Umbilical cord (tissue), 1 donor: ENCODE measurements at regions not wholly inside any gene's neighbourhood (a gene's known extent, or its start where the extent isn't known, plus 50 kb on each side); places are given as distances from the start of the nearest gene placed in this dataset.
"Not testable (repeated sequence)": the region's sequence is repeated elsewhere in the genome, so short reads cannot be mapped to it uniquely, and the experiment has no call there.

ENCODE experiments used
- DNase-seq: peaks from one replicate; pipeline ENCODE4 v3.0.0-alpha.2; 2015; ENCODE audit warnings: low spot score

DNA sequence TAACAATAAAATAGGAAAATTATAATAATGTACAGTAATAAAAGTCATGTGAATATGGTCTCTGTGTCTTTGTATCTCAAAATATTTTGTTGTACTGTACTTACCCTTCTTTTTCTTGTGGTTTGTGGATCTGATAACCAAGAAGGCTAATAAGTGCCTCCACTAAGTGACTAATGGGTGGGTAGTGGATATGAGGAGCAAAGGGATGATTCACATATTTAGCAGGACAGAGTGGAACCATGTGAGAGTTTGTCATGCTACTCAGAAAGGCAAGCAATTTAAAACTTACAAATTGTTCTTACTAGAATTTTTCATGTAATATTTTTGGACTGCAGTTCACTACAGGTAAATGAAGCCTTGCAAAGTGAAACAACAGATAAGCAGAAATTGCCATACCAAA is 1241.2 kb upstream of the CDH2 start:
- DNase-seq: no peak

DNA sequence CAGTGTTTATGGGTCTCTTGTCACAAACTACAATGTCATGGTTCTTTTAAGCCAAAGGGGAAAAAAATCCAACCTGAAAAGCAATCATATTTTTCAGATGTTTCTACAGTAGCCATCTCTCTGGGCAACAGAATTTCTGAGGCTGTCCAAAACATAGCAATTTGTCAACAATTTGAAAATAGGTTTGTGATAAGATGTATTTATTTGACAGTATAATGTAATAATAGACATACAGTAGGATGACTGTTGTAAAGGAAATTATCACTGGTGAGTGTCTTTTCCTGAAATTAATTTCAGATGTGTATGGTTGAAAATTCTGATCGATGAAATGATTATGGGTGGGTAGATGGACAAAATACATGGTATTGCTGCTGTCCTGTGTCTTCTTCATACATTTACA is 1230.1 kb upstream of the CDH2 start:
- no peak for DNase-seq

DNA sequence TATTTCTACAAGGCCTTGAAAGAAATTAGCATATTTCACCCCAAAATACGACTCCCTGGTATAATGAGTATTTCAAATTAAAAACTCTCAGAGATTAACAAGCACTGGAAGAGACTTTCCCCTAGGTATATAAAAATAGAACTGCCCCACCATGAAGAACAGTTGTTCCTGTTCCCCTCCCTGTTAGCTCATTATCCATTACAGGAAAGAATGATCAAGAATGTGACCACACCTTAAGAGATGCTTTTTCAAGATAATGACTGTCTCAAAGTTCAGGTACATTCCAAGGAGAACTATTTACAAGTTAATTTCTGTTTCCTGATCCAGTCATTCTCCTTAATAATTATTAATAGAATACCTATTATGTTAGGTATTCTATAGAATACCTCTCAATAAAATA is 1220.6 kb upstream of the CDH2 start:
- DNase-seq: no peak

GRCh38 chr18:29383311-29384273 is 1206.7 kb upstream of the CDH2 start:
- no peak for DNase-seq

DNA sequence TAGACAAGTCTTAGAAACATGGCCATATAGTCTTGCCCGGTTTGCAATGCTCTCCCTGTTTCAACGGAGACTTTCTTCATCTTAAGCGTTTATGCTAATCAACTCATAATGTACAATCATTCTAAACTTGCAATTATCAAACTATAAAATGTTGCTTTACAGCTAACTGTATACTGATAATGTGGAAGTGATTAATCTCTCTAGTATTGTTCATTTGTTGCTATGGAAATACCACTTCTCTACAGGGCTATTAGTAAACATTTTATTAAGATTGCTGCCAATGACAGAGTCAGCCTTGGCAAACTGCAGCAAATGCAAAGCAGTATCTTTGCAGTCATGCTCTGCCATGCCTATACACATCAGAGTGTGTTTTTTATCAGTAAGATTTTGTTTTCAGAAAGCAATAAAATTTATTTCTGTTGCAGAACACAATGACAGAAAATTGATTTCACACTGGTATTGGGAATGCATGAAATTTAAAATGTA is 1201.8 kb upstream of the CDH2 start:
- no peak for DNase-seq

- no peak for DNase-seq
Observed at GRCh38 chr18:29377346-29377745, 1200.4 kb upstream of the CDH2 start.

- no peak for DNase-seq
Observed at GRCh38 chr18:29373000-29373399, 1196.1 kb upstream of the CDH2 start.

DNA sequence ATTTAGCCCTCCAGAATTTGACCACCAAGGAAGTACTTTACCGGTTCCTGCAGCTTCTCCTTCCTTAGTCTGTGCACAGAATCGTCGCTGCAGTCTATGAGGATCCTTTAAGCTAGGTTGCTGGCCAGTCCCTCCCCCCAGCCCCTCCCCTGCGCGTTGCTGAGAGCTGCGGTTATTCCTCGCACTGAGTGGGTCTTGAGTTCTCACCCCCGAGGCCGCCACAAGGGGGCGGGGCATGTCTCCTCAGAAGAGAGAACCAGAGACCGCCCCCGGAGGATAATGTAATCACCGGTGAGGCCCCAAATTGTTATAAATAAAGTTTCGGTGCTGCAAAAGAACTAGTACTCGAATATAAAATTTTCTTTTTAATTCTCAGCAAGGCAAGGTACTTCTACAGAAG is 1184.9 kb upstream of the CDH2 start:
- DNase-seq: no peak

GRCh38 chr18:29360659-29361058 is 1183.7 kb upstream of the CDH2 start:
- not testable (repeated sequence) for DNase-seq

GRCh38 chr18:29359222-29359621 is 1182.3 kb upstream of the CDH2 start:
- not testable (repeated sequence) for DNase-seq

DNA sequence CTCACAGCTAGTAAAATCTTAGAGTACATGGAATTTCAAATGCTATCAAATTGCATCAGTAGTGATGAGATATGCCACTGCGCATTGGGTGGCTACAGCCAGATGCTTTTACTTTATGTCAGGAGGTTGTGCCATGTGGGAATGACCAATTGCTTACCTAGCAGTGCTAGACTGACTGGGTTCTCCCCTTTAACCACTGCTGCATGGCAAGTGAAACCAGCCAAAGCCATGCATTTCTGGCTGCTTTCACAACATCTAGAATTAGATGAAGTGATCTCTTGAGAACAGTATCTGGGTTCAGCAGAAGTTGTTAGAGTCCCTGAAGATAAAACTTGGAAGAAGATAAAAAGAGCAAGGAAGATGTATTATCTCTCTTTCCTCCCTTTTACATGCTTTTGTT is 1174.2 kb upstream of the CDH2 start:
- no peak for DNase-seq

DNA sequence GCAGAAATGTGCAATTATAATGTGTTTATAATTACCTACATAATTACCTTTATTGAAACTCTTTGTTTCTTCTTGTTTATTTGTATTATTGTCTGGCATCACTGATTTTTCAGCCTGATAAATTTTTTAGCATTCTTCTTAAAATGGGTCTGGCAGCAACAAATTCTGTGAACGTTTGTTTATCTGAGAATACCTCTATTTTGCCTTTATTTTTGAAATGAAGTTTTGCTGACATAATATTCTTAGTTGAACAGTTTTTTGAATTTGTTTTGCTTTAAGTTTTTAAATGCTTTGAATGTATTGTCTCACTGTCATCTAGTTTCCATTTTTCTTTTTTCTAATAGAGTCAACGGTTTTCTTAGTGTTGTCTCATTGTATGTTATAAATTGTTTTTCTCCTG is 1152.0 kb upstream of the CDH2 start:
- no peak for DNase-seq

GRCh38 chr18:29326214-29326613 is 1149.3 kb upstream of the CDH2 start:
- no peak for DNase-seq

DNA sequence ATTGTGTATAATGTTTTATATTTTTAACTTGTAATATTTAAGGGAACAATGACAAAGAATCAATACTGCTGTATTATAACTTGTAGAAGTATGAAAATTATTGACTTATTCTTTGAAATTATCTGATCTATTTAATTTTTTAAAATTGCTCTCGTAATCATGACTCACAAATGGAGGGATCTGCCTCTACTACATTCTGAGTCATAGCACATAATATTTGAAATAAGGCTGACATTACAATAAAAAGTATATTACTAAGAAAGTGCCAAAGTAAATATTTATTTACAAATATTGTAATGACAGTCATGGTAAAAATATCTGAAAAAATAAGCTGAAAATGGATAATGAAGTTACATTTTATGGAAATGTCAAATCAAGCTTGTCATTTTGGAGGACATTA is 1144.6 kb upstream of the CDH2 start:
- no peak for DNase-seq

DNA sequence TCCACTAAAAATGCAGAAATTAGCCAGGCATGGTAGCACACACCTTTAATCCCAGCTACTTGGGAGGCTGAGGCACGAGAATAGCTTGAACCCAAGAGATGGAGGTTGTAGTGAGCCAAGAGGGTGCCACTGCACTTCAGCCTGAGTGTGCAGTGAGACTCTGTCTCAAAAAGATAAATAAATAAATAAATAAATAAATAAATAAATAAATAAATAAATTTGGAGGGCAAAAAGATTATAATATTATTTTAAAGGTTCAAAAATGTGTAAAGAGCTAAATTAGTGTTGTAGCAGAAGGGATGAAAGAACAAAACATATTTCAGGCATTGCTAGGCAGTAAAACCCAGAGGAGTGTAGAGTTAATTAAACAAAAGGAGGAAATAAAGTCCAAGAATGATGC is 1136.4 kb upstream of the CDH2 start:
- no peak for DNase-seq

DNA sequence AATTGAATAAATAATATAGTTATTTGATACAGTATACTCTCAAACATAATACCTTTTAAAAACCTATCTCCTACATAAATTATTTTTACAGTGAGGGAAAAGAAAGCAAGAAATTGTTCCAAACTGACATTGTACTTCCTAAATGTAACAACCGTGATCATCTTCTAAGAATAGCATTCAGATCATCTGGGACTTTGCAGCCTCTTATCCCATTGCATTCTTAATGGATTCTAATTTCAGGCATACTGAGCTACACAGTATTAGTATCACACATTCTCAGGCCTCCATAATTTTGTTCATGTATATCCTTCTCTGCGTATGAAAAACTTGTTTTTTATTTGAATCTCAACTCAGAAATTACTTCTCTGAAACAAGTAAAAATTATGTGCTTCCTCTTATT is 1134.7 kb upstream of the CDH2 start:
- no peak for DNase-seq

DNA sequence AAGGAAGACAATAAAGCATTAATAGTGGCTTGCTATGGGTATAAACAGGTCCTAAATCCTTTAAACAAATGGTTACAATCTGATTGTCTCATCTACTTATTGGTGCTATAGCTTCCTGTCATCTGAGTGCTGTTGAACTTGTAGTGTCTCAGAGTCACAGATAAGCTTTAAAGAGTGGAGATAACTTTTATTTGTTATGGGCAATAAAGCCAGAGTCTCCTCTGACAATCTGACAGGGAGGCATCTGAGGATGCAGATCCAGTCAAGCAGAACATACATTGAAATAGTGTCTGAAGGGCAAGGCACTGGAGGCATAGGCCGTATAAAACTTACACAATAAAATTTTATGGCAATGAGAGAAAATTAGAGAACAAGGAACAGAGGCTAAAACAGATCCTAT is 1132.4 kb upstream of the CDH2 start:
- no peak for DNase-seq

- no peak for DNase-seq
Observed at GRCh38 chr18:29307982-29308381, 1131.1 kb upstream of the CDH2 start.

GRCh38 chr18:29307231-29307630 is 1130.3 kb upstream of the CDH2 start:
- no peak for DNase-seq

DNA sequence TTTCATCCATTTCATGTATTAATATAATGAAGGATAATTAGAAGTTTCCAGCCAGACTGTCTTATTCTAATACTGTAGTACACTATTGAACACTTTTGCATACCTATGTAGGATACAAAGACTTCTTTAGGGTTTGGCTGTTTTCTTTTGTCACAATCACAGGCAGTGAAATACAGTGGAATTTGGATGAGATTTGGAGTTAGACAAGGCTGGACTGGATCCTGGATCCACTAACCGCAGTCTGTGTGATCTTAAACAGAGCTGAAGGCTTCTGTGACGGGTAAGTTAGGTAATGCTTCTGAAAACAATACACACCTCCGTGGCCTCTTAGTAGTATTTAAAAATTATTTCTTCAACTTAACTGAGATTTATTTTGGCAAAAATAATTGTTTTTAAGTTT is 1128.6 kb upstream of the CDH2 start:
- DNase-seq: no peak

DNA sequence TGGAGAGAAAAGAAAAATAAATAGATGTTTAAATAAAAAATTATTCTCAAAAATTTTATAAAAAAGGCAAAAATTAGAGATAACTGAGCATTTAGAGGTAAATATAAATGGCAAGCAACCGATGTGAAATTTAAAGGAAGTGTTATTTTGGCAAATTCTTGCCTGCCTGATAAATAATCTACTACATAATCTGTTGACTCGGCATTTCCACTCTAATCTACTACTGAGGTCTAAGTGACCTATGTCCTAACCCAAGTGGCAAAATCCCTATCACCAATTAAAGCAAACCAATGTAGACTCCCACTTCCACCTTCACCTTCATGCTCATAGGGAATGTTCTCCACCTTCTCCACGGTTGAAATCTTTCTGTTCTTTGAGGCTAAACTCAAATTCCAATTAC is 1124.1 kb upstream of the CDH2 start:
- DNase-seq: no peak

DNA sequence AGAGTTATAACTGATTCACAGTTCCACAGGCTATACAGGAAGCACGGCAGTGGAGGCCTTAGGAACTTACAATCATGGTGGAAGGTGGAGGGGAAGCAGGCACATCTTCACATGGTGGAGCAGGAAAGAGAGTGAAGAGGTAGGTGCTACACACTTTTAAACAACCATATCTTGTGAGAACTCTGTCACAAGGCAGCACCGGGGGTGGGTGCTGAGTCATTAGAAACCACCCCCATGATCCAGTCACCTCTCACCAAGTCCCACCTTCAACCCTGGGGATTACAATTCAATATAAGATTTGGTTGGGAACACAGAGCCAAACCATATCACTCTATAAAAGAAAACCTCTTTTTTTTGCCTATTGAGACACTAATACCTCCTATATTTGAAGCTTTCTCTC is 1108.5 kb upstream of the CDH2 start:
- no peak for DNase-seq

DNA sequence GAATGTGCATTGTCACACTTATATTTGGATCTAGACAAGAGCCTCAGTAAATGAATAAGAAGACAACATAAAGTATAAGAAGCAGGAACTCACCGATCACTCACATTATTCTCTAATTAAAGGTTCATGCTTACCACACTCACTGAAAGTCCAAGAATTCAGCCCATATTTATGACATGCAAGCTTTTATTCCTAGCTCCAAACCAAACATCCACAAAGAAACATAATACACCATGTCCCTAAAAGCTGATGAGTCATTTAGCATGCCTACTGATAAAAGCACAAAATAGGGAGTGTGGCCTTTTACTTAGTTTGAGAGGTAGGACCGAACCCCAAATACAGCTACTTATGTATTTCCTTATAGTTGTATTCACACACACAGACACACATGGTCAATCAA is 1094.6 kb upstream of the CDH2 start:
- DNase-seq: no peak

GRCh38 chr18:29259838-29260237 is 1082.9 kb upstream of the CDH2 start:
- DNase-seq: no peak
